ENCODE measurements at regions not wholly inside any gene's neighbourhood (a gene's known extent, or its start where the extent isn't known, plus 50 kb on each side); places are given as distances from the start of the nearest gene placed in this dataset.

DNA sequence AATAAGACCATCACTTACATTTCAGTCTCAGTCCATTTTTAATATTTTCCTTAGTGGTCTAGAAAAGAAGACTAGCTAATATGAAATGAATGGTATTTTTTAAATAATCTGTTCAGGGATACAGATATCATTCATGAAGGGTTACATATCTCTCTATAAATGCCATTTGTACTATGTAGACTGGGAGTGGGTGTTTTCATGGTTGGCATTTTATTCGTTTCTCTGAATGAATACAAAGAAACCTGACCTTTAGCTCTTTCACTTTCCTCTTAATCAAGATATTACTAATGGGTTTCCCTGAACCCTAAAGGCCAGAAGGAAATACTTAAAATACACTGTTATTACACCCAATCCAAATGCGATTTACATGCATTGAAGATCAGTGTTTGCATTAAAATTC is 788.9 kb downstream of the TBC1D32 start:
- 74 to 80% methylated on average over 2 of the region's 2 CpGs for WGBS, 2 donors
- intact Hi-C loops (cut with DNase I; ENCODE audit: low total_unique reads): no loop called here
- DNase-seq (ENCODE audit: low spot score in 2 of 2): no peak
- no peak overlapping the region for H3K4me3 ChIP-seq (ENCODE audit: low read depth, poor library complexity, severe bottlenecking)
- TF ChIP-seq, protein P1, sequence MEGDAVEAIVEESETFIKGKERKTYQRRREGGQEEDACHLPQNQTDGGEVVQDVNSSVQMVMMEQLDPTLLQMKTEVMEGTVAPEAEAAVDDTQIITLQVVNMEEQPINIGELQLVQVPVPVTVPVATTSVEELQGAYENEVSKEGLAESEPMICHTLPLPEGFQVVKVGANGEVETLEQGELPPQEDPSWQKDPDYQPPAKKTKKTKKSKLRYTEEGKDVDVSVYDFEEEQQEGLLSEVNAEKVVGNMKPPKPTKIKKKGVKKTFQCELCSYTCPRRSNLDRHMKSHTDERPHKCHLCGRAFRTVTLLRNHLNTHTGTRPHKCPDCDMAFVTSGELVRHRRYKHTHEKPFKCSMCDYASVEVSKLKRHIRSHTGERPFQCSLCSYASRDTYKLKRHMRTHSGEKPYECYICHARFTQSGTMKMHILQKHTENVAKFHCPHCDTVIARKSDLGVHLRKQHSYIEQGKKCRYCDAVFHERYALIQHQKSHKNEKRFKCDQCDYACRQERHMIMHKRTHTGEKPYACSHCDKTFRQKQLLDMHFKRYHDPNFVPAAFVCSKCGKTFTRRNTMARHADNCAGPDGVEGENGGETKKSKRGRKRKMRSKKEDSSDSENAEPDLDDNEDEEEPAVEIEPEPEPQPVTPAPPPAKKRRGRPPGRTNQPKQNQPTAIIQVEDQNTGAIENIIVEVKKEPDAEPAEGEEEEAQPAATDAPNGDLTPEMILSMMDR (IDR thresholded peaks at IDR 0.05): no peak
- no peak for TF ChIP-seq POLR2A (IDR thresholded peaks at IDR 0.05)

GRCh38 chr6:120534954-120535353 is 799.3 kb downstream of the TBC1D32 start:
- intact Hi-C loops (cut with DNase I; ENCODE audit: low total_unique reads): no loop called here
- DNase-seq (ENCODE audit: low spot score in 2 of 2): no peak
- TF ChIP-seq POLR2A (IDR thresholded peaks at IDR 0.05): no peak
- TF ChIP-seq, protein P1 (IDR thresholded peaks at IDR 0.05): no peak
- H3K4me3 ChIP-seq (ENCODE audit: low read depth, poor library complexity, severe bottlenecking): no peak overlapping the region

GRCh38 chr6:120526576-120526975 is 807.7 kb downstream of the TBC1D32 start:
- TF ChIP-seq POLR2A (IDR thresholded peaks at IDR 0.05): no peak
- intact Hi-C loops (cut with DNase I; ENCODE audit: low total_unique reads): no loop called here
- H3K4me3 ChIP-seq (ENCODE audit: low read depth, poor library complexity, severe bottlenecking): no peak overlapping the region
- 74 to 76% methylated on average over 2 of the region's 2 CpGs for WGBS, 2 donors
- no peak for DNase-seq (ENCODE audit: low spot score in 2 of 2)

GRCh38 chr6:120514544-120514943 is 819.7 kb downstream of the TBC1D32 start:
- H3K4me3 ChIP-seq (ENCODE audit: low read depth, poor library complexity, severe bottlenecking): no peak overlapping the region
- no peak for TF ChIP-seq POLR2A (IDR thresholded peaks at IDR 0.05)
- 63 to 73% methylated on average over 1 of the region's 1 CpG for WGBS, 2 donors
- DNase-seq (ENCODE audit: low spot score in 2 of 2): no peak
- intact Hi-C loops (cut with DNase I; ENCODE audit: low total_unique reads): no loop called here

DNA sequence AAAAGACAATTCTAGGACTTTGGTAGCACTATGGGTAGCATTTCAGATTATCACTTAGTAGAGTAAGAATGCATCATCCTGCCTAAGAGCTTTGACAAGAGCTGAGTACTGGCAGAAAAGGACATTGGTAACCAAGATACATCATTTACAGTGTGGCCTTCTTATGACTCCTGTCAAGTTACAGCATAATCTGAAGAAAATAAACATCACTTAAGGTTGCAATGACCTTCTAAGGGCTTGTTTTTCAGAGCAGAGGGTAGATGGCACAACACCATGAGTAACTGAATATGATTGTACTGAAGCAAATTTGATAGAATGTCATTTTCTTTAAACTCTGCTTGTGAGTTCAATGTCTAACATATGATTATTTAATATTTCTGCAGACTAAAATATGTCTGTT is 822.6 kb downstream of the TBC1D32 start:
- no peak for TF ChIP-seq POLR2A (IDR thresholded peaks at IDR 0.05)
- TF ChIP-seq, protein P1 (IDR thresholded peaks at IDR 0.05): no peak
- intact Hi-C loops (cut with DNase I; ENCODE audit: low total_unique reads): no loop called here
- no peak for DNase-seq (ENCODE audit: low spot score in 2 of 2)
- no peak overlapping the region for H3K4me3 ChIP-seq (ENCODE audit: low read depth, poor library complexity, severe bottlenecking)

DNA sequence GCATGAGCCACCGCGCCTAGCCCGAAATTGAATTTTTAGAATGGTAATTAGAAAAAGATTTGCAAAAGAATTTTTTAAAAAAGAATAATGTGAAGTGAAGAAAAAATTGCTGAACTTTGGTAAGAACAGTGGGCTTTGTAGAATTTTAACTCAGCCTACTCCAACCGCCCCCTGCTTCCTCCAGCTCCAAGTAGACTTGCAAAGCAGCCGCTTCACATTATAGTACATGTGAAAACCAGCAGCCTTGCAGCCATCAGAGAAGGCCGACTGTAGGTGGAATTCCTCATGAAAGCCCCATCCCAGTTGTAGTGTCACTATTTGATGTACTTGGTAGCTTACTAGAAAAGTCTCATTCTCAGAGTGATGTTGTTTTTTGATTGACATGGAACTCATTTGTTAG is 835.6 kb downstream of the TBC1D32 start:
- WGBS, 2 donors: 82 to 93% methylated on average over 6 of the region's 6 CpGs
- no peak overlapping the region for H3K4me3 ChIP-seq (ENCODE audit: low read depth, poor library complexity, severe bottlenecking)
- intact Hi-C loops (cut with DNase I; ENCODE audit: low total_unique reads): no loop called here
- TF ChIP-seq, protein P1 (IDR thresholded peaks at IDR 0.05): no peak
- TF ChIP-seq POLR2A (IDR thresholded peaks at IDR 0.05): no peak
- DNase-seq (ENCODE audit: low spot score in 2 of 2): no peak

DNA sequence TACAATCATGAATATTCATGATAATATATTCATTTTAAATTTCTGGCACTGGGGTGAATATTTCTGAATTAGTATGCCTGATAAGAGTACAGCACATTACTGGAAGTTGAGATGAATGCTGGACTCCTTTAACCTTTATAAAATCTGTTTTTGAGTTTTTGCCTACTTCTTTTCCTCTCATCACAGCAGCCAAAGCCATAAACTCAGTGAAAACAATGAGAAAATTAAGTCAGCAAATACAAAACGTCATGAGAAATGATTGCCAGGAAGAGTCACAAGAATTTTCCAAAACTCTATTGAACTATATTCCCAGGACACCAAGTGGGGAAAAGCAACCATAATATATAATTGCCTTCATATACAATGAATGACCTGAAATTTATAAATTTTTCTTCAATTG is 837.6 kb downstream of the TBC1D32 start:
- TF ChIP-seq, protein P1 (IDR thresholded peaks at IDR 0.05): no peak
- TF ChIP-seq POLR2A (IDR thresholded peaks at IDR 0.05): no peak
- intact Hi-C loops (cut with DNase I; ENCODE audit: low total_unique reads): no loop called here
- DNase-seq (ENCODE audit: low spot score in 2 of 2): no peak
- WGBS, 2 donors: 7 to 10% methylated on average over 1 of the region's 1 CpG
- no peak overlapping the region for H3K4me3 ChIP-seq (ENCODE audit: low read depth, poor library complexity, severe bottlenecking)

All from lower leg skin (tissue), 4 donors.